Stomach (tissue), 8 donors: ENCODE measurements at regions not wholly inside any gene's neighbourhood (a gene's known extent, or its start where the extent isn't known, plus 50 kb on each side); places are given as distances from the start of the nearest gene placed in this dataset.
"Not testable (repeated sequence)": the region's sequence is repeated elsewhere in the genome, so short reads cannot be mapped to it uniquely, and the experiment has no call there.

ENCODE experiments used
- DNase-seq, 2 donors: peaks; one replicate each; pipeline versions ENCODE4 v3.0.0 to v3.0.0-alpha.2; 2013 to 2019
- H3K27ac ChIP-seq, 5 donors: fragments of 200-600 bp in 4 of 5; sonication (generic) in 4 of 5; one replicate each; pipeline ENCODE4 v1.5.1; 2013 to 2019; ENCODE audit warnings: mild to moderate bottlenecking in 1 of 5, moderate library complexity in 1 of 5
- H3K27me3 ChIP-seq, 3 donors: fragments of 200-600 bp; sonication (generic); one replicate each; pipeline ENCODE4 v1.5.1; 2017 to 2019; ENCODE audit warnings: mixed run types in 1 of 3
- H3K36me3 ChIP-seq, 4 donors: fragments of 200-600 bp; sonication (generic); 1 replicate in 3 of 4; 2 replicates in 1 of 4; pipeline ENCODE4 v1.5.1; 2016 to 2019
- H3K4me1 ChIP-seq, 4 donors: fragments of 200-600 bp; sonication (generic); one replicate each; pipeline ENCODE4 v1.5.1; 2016 to 2019
- H3K4me3 ChIP-seq, 4 donors: fragments of 200-600 bp; sonication (generic) in 3 of 4; one replicate each; pipeline ENCODE4 v1.5.1; 2016 to 2019; ENCODE audit warnings: mild to moderate bottlenecking in 1 of 4
- H3K9me3 ChIP-seq, 4 donors: fragments of 200-600 bp; sonication (generic); one replicate each; pipeline ENCODE4 v1.5.1; 2016 to 2019
- CTCF ChIP-seq, 7 experiments: fragments of 450-650 bp in 4 of 7; fragments of 200-600 bp in 3 of 7; sonication (generic) in 3 of 7; IDR thresholded peaks; one replicate each; pipeline ENCODE4 v1.5.1; 2016 to 2019; ENCODE audit warnings: antibody characterized with exemption in 7 of 7, control low read depth in 2 of 7, mild to moderate bottlenecking in 1 of 7
- EP300 ChIP-seq: sonication (generic); formaldehyde crosslinking; IDR thresholded peaks from one replicate; pipeline ENCODE4 v1.6.1; 2017; ENCODE audit warnings: antibody characterized with exemption
- POLR2A ChIP-seq, 4 donors: fragments of 450-650 bp; IDR thresholded peaks; one replicate each; pipeline ENCODE4 v1.6.1; 2016; ENCODE audit warnings: antibody characterized with exemption in 4 of 4, control low read depth in 2 of 4, mild to moderate bottlenecking in 1 of 4, moderate library complexity in 1 of 4
- POLR2AphosphoS5 ChIP-seq, 3 donors: sonication (generic); formaldehyde crosslinking; IDR thresholded peaks; one replicate each; pipeline ENCODE4 v1.6.1; 2016; ENCODE audit warnings: antibody characterized with exemption in 3 of 3
- WGBS, 5 donors: extraction: QIAGEN DNeasy Blood & Tissue Kit in 3 of 5; methylation state at CpG; one replicate each; pipeline versions ENCODE4 v1.1.5 to v1.1.7; 2013 to 2018; 5-methylcytosine and 5-hydroxymethylcytosine counted together
- intact Hi-C: fragments of 100-400 bp; cut with DNase I; formaldehyde crosslinking; loops from one replicate; pipeline ENCODE4 v1.15.1; 2023; ENCODE audit warnings: low total_unique reads
- donor health status: healthy with polysubstance abuse.
- donor health status: Bipolar disorder and iron deficiency.
- donor health status: healthy.

- intact Hi-C loops, result no loop called here
- H3K27ac ChIP-seq, result no peak overlapping the region
- H3K4me3 ChIP-seq, result no peak overlapping the region
- H3K27me3 ChIP-seq, result no peaks in the 10 kb centered on the region
- no peaks in the 10 kb centered on the region for H3K36me3 ChIP-seq
- no peak for DNase-seq
- peaks cover 0 to 7% (median 3%) of the 10 kb centered on the region in 4 donors for H3K4me1 ChIP-seq
- H3K9me3 ChIP-seq, result no peaks in the 10 kb centered on the region
- 83 to 90% (median 86%) methylated on average over 6 of the region's 6 CpGs for WGBS, 5 donors
- TF ChIP-seq POLR2A (IDR thresholded peaks at IDR 0.05) (no peak), CTCF (IDR thresholded peaks at IDR 0.05) (no peak), EP300 (no peak), POLR2AphosphoS5 (IDR thresholded peaks at IDR 0.05) (no peak)
Observed at GRCh38 chr16:52309446-52310416, 237.2 kb downstream of the TOX3 start.

- Histone ChIP-seq H3K27ac (no peak overlapping the region), H3K4me3 (no peak overlapping the region), H3K36me3 (no peaks in the 10 kb centered on the region), H3K9me3 (no peaks in the 10 kb centered on the region), H3K4me1 (peaks cover 0 to 7% (median 3%) of the 10 kb centered on the region in 4 donors), H3K27me3 (no peaks in the 10 kb centered on the region)
- intact Hi-C loops, result no loop called here
- 9 to 23% (median 18%) methylated on average over 3 of the region's 3 CpGs for WGBS, 5 donors
- TF ChIP-seq CTCF (IDR thresholded peaks at IDR 0.05), result no peak
- no peak for TF ChIP-seq POLR2A (IDR thresholded peaks at IDR 0.05)
- TF ChIP-seq POLR2AphosphoS5 (IDR thresholded peaks at IDR 0.05), result no peak
- no peak for TF ChIP-seq EP300
- peak in 1 of 2 donors; percentile 1 for DNase-seq
Observed at GRCh38 chr16:52308051-52308450, 238.9 kb downstream of the TOX3 start.

- WGBS, 5 donors, result 88 to 95% (median 92%) methylated on average over 4 of the region's 4 CpGs
- Histone ChIP-seq H3K27me3 (no peaks in the 10 kb centered on the region), H3K9me3 (peaks cover 0 to 4% (median 0%) of the 10 kb centered on the region in 4 donors), H3K4me3 (no peak overlapping the region), H3K27ac (no peak overlapping the region), H3K36me3 (no peaks in the 10 kb centered on the region), H3K4me1 (peaks cover 0 to 8% (median 2%) of the 10 kb centered on the region in 4 donors)
- intact Hi-C loops, result no loop called here
- DNase-seq, result no peak
- TF ChIP-seq EP300, result no peak
- TF ChIP-seq POLR2AphosphoS5 (IDR thresholded peaks at IDR 0.05), result no peak
- no peak for TF ChIP-seq POLR2A (IDR thresholded peaks at IDR 0.05)
Observed at GRCh38 chr16:52301026-52301425, 245.9 kb downstream of the TOX3 start.

- peaks cover 0 to 4% (median 0%) of the 10 kb centered on the region in 4 donors for H3K9me3 ChIP-seq
- intact Hi-C loops, result no loop called here
- no peak overlapping the region for H3K27ac ChIP-seq
- H3K4me3 ChIP-seq, result no peak overlapping the region
- no peaks in the 10 kb centered on the region for H3K36me3 ChIP-seq
- H3K4me1 ChIP-seq, result peaks cover 0 to 12% (median 5%) of the 10 kb centered on the region in 4 donors
- no peak for DNase-seq
- H3K27me3 ChIP-seq, result no peaks in the 10 kb centered on the region
- TF ChIP-seq POLR2A (IDR thresholded peaks at IDR 0.05) (no peak), EP300 (no peak), CTCF (IDR thresholded peaks at IDR 0.05) (no peak), POLR2AphosphoS5 (IDR thresholded peaks at IDR 0.05) (no peak)
Observed at GRCh38 chr16:52298769-52299168, 248.2 kb downstream of the TOX3 start.

GRCh38 chr16:52296706-52297315 is 250.1 kb downstream of the TOX3 start:
- 26 to 64% (median 56%) methylated on average over 4 of the region's 4 CpGs for WGBS, 5 donors
- H3K4me3 ChIP-seq, H3K36me3 ChIP-seq, H3K9me3 ChIP-seq, intact Hi-C loops, DNase-seq, H3K27me3 ChIP-seq: not testable (repeated sequence)
- Histone ChIP-seq H3K27ac (peak overlapping the region in 4 of 5 donors; percentile 2 to 45 (median 14)), H3K4me1 (peaks cover 0 to 12% (median 5%) of the 10 kb centered on the region in 4 donors)
